GM12892 (cell line): ENCODE measurements at regions not wholly inside any gene's neighbourhood (a gene's known extent, or its start where the extent isn't known, plus 50 kb on each side); places are given as distances from the start of the nearest gene placed in this dataset.

Experiments used
- POLR2A ChIP-seq: IDR thresholded peaks from 2 replicates; pipeline ENCODE4 v1.6.1; 2011; ENCODE audit warnings: low read depth, low read length, control low read depth
- POLR2AphosphoS5 ChIP-seq: IDR thresholded peaks from 2 replicates; pipeline ENCODE4 v1.6.1; 2011; ENCODE audit warnings: low read depth, low read length, control low read depth
- TAF1 ChIP-seq: IDR thresholded peaks from 2 replicates; pipeline ENCODE4 v1.6.1; 2011; ENCODE audit warnings: low read depth, mild to moderate bottlenecking, control low read depth, low read length, borderline replicate concordance

DNA sequence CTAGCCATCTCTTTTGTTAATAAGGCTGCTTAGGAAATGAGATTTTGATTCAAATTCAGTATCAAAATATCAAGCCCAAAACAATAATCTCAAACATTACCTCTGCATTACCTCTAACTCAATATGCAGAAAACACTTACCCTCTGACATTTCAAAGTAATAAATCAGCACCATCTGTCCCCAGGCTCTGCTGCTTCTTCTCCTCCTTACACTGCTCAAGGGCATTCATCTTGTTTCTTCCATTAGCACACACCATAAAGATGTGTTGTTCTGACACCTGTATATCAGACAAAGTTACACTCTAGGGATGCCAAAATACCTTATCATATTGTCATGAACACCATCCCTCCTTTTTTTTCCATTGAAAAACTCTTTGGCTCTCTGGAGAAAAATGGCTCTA is 1630.3 kb downstream of the RPA4 start:
- TF ChIP-seq POLR2A (no peak), TAF1 (no peak), POLR2AphosphoS5 (no peak)
